Stimulated activated CD4-positive, alpha-beta T cell treated with anti-CD3 and anti-CD28 coated beads, Interleukin-15, amount 100 ng/mL, for 1 hour (primary cell): ENCODE measurements at regions not wholly inside any gene's neighbourhood (a gene's known extent, or its start where the extent isn't known, plus 50 kb on each side); places are given as distances from the start of the nearest gene placed in this dataset.

Experiments
- DNase-seq, 2 donors: peaks; one replicate each; pipeline ENCODE4 v3.0.0-alpha.2; 2020; ENCODE audit warnings: low read depth in 1 of 2, low spot score in 1 of 2

GRCh38 chr5:6914347-6914746, 201.1 kb downstream of the TENT4A start:
- DNase-seq = no peak

- DNase-seq = no peak
Measured at GRCh38 chr5:6915574-6915973, 202.3 kb downstream of the TENT4A start.

GRCh38 chr5:6918255-6918654, 205.0 kb downstream of the TENT4A start:
- no peak for DNase-seq

- DNase-seq = no peak
Measured at GRCh38 chr5:6920628-6921256, 207.5 kb downstream of the TENT4A start.

- no peak for DNase-seq
Measured at GRCh38 chr5:6926491-6927038, 213.3 kb downstream of the TENT4A start.

- DNase-seq = no peak
Measured at GRCh38 chr5:6936031-6936430, 222.8 kb downstream of the TENT4A start.

- DNase-seq = no peak
Measured at GRCh38 chr5:6937677-6938076, 224.4 kb downstream of the TENT4A start.

- no peak for DNase-seq
Measured at GRCh38 chr5:6941631-6942030, 228.4 kb downstream of the TENT4A start.

- no peak for DNase-seq
Measured at GRCh38 chr5:6943197-6944112, 230.2 kb downstream of the TENT4A start.

- DNase-seq = no peak
Measured at GRCh38 chr5:6948562-6948961, 235.3 kb downstream of the TENT4A start.

- no peak for DNase-seq
Measured at GRCh38 chr5:6949230-6949629, 236.0 kb downstream of the TENT4A start.

- DNase-seq = no peak
Measured at GRCh38 chr5:6950250-6950649, 237.0 kb downstream of the TENT4A start.

- no peak for DNase-seq
Measured at GRCh38 chr5:6950860-6951259, 237.6 kb downstream of the TENT4A start.

- no peak for DNase-seq
Measured at GRCh38 chr5:6961123-6961522, 247.9 kb downstream of the TENT4A start.

GRCh38 chr5:6961837-6962635, 248.8 kb downstream of the TENT4A start:
- no peak for DNase-seq

GRCh38 chr5:6976971-6977370, 263.7 kb downstream of the TENT4A start:
- no peak for DNase-seq

- no peak for DNase-seq
Measured at GRCh38 chr5:6979061-6979460, 265.8 kb downstream of the TENT4A start.

- DNase-seq = no peak
Measured at GRCh38 chr5:6989230-6989629, 276.0 kb downstream of the TENT4A start.

GRCh38 chr5:6994097-6994496, 280.9 kb downstream of the TENT4A start:
- no peak for DNase-seq

- no peak for DNase-seq
Measured at GRCh38 chr5:6995115-6995514, 281.9 kb downstream of the TENT4A start.

GRCh38 chr5:7000310-7000709, 287.1 kb downstream of the TENT4A start:
- DNase-seq = no peak
